SK-N-MC (cell line): ENCODE measurements at regions not wholly inside any gene's neighbourhood (a gene's known extent, or its start where the extent isn't known, plus 50 kb on each side); places are given as distances from the start of the nearest gene placed in this dataset.

Experiments used
- EZH2 ChIP-seq: fragments of 200-600 bp; sonication (generic); IDR thresholded peaks from one replicate; pipeline ENCODE4 v1.6.1; 2017; ENCODE audit warnings: antibody characterized with exemption
- POLR2AphosphoS5 ChIP-seq: IDR thresholded peaks from 2 replicates; pipeline ENCODE4 v1.6.1; 2012; ENCODE audit warnings: mild to moderate bottlenecking, low read depth, low read length, borderline replicate concordance

- TF ChIP-seq POLR2AphosphoS5 (no peak), EZH2 (no peak)
Measured at GRCh38 chr13:47407808-47408207, 511.0 kb upstream of the HTR2A start.
